Caki2 (cell line): ENCODE measurements at regions not wholly inside any gene's neighbourhood (a gene's known extent, or its start where the extent isn't known, plus 50 kb on each side); places are given as distances from the start of the nearest gene placed in this dataset.
A peak's percentile ranks its signal among the peaks of the same experiment; 100 is the strongest.

Experiments used
- DNase-seq: peaks from one replicate; pipeline ENCODE4 v3.0.0-alpha.2; 2015; ENCODE audit warnings: low read depth
- in situ Hi-C: cut with HindIII; loops from 2 replicates; pipeline ENCODE4 v1.10.0; 2016; ENCODE audit warnings: low sequenced_read_pairs, low pct_unique_long_range_greater_than_20kb, mixed read lengths

DNA sequence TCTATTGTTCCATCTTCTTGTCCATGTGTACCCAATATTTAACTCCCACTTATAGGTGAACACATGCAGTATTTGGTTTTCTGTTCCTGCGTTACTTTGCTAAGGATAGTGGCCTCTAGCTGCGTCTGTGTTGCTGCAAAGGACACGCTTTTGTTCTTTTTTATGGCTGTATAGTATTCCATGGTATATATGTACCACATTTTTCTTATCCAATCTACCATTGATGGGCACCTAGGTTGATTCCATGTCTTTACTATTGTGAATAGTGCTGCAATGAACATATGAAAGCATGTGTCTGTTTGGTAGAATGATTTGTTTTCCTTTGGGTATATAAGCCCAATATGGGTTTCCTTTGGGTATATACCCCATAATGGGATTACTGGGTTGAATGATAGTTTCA, 77.3 kb upstream of the MMADHC start:
- in situ Hi-C loops, result no loop called here
- DNase-seq, result no peak

- no peak for DNase-seq
- in situ Hi-C loops, result no loop called here
Observed at GRCh38 chr2:149662556-149662955, 75.0 kb upstream of the MMADHC start.

- peak; percentile 56 for DNase-seq
- in situ Hi-C loops, result no loop called here
Observed at GRCh38 chr2:149661844-149662243, 74.3 kb upstream of the MMADHC start.

GRCh38 chr2:149658553-149658952, 71.0 kb upstream of the MMADHC start:
- DNase-seq, result no peak
- in situ Hi-C loops, result no loop called here

DNA sequence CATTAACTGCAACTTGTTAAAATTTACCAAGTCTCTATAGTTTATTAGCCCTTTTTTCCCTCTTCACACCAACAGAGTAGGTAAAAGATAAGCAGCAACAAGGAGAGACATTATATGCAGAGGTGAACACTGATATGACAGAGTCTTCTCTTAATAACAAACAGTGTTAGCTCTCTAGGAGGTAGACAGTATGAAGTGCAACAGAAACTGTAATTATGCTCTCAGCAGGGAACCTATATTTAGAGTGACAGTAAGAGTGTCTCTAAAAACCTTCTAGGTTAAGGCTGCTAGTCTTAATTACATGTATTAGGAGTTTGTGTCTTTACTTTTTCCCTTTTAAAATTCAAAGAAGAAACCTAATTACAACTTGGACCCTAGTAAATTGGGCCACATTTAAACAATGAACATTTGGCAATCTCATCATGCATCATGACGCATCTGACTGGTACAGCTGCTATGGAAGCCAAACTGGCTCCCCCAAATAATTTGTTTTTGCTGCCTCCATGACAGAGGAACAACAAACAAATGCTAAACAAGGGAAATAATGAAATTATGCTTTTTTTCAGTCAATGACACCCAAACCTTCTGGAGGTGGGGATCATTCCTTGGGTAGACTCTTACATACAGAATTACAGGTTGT, 69.9 kb upstream of the MMADHC start:
- in situ Hi-C loops, result no loop called here
- DNase-seq, result no peak

GRCh38 chr2:149656996-149657395, 69.4 kb upstream of the MMADHC start:
- in situ Hi-C loops, result no loop called here

DNA sequence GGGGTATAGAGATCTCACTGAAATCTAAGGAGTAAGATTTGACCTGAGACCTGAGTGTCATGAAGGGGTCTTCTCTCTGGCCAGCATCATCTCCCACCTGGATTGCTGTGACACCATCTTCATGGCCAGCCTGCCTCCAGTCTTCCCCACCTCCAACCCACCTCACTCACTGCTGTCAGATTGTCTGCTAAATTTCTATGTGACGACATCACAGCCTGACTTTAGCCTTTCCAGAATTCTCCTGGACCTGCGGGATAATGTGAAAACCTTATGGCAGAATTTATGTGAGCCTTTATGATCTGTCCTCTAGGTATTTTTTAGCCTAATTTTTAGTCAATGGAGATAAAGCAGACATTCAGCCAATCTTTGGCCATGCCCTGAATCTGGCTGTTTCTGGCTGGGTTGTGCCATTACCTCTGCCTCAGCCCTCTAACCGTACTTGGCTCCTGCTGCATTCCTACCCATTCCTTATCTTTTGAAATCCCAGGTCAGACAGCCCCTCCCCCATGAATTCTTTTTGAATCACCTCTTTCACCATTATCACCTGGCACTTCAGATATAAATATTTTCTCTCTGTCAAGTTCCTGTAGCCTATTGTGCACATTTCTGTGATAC, 66.4 kb upstream of the MMADHC start:
- in situ Hi-C loops, result no loop called here
- no peak for DNase-seq

More at GRCh38 chr2:149656996-149657395, 69.4 kb upstream of the MMADHC start:
- no peak for DNase-seq

DNA sequence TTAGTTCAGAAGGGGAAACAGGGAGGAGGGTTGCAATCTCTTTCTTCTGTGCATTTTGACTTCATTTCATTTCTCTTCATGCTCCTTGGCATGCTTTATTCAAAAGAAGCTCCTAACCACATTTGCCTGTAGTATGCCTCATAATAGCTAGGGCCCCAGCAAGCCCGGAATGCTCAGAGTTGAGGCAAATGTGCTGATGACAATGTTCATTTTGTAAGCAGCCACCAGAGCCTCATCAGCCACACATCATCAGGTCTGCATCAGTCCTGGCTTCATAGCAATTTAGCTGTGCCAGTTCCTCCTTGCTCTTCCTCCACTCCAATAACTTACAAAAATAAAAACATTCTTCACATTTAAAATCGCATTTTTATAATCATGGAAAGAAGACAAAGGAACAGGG, 65.4 kb upstream of the MMADHC start:
- in situ Hi-C loops, result no loop called here
- DNase-seq, result no peak

- in situ Hi-C loops, result no loop called here
- no peak for DNase-seq
Observed at GRCh38 chr2:149652526-149652925, 65.0 kb upstream of the MMADHC start.

DNA sequence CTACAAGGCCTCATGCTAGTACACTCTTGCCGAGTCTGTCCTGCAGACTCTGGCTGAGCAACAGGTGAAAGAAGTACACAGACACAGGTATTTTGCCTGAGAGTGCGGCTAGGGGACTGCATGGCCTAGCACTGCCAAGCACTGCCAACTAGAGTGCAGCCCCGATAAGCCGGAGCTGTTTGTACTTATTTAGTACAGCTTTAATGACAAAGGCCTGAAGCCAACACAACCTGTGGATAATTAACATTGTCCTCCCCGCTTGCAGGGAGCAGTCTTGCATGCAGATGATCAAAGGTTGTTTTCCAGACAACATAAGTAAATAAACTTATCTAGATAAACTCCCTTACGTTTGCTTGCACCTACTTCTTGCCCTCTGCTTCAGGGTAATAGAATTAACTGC, 63.7 kb upstream of the MMADHC start:
- in situ Hi-C loops, result no loop called here
- no peak for DNase-seq

DNA sequence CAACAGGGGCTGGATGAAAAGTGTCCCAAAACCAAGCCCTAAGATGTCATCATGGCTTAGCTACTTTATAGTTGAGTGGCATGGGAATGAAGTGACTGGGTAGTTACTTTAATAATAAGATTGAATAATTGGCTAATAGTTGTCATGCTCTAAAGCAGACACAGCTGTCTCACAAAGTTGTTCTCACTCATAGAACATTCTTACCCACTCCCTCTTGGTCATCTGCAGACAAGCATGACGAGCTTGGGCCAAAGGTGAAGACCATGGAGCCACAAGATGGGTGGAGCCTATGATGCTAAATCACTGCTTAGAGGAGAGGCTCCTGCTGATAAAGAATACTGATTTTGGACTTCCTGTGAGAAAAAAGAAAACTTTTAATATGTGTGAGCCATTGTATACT, 62.4 kb upstream of the MMADHC start:
- in situ Hi-C loops, result no loop called here
- peak; percentile 63 for DNase-seq

- in situ Hi-C loops, result no loop called here
- DNase-seq, result peak; percentile 93
Observed at GRCh38 chr2:149648282-149649030, 60.9 kb upstream of the MMADHC start.

DNA sequence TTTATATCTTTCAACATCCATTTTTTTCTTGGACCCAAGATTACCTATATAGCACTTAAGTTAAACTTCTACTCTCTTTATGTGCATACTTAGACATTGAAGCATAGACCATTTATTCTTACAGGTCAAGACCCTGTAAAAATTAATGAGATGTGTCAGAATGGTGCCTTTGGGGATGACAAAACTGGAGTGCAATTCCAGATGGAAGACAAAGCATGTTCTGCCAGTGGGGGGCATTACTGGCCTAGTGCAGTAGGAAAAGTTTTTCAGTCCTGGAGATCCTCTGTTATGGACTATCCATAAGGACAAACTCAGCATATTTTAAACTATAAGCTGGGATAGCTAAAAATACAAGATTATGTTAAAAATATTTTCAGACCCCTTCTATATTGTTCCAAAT, 57.8 kb upstream of the MMADHC start:
- in situ Hi-C loops, result no loop called here
- DNase-seq, result peak; percentile 71
